ENCODE measurements at regions not wholly inside any gene's neighbourhood (a gene's known extent, or its start where the extent isn't known, plus 50 kb on each side); places are given as distances from the start of the nearest gene placed in this dataset.

GRCh38 chr16:80355335-80355734 is 185.5 kb upstream of the DYNLRB2 start:
- DNase-seq, result no peak

DNA sequence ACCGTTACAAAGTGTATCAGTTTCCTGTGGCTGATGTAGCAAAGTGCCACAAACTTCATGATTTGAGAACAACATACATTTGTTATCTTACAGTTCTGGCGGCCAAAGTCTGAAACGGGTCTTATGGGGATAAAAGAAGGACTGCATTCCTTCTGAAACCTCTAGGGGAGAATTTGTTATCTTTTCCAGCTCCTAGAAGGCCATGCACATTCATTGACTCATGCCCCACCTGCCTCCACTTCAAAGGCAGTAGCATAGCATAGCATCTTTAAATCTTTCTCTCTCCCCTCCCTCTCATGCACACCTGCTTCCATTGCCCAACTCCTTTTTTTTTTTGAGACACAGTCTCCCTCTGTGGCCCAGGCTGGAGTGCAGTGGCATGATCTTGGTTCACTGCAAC is 190.7 kb upstream of the DYNLRB2 start:
- DNase-seq, result no peak

DNA sequence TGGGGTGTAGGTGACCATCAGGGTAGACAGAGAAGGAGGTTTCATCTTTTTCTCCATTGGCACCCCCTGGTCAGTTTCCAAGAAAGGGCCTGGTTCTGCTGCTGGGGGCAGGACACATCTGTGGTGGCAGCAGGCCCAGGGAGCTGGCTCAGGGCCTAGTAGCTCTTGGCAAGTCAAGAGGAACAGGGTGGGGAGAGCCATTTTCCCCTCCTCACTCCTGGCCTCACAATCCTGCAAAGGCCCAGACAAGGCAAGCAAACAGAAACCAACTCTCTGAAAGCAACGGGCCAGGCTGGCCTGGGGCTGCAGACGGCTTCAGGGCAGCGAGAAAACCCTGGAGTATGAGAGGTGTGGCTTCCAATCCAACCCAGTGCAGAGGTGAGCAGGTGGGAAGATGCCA is 192.9 kb upstream of the DYNLRB2 start:
- no peak for DNase-seq

DNA sequence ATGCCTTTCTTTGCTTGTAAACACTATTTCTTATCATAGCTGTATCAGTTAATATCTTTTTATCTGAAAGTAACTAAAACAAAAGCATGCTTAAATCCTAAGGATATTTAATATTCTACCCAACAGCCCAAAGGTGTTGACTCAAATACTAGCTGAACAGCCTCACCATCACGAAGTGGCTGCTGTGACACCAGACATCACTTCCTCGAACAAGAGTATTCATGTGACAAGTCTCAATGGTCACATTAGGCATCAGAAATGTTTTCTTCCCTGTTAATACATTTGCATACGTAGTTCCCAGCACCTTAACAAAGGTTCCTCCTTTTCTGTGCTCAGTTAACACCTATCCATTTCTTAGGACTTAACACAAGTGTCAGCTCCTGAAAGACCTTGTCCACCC is 193.8 kb upstream of the DYNLRB2 start:
- DNase-seq, result no peak

DNA sequence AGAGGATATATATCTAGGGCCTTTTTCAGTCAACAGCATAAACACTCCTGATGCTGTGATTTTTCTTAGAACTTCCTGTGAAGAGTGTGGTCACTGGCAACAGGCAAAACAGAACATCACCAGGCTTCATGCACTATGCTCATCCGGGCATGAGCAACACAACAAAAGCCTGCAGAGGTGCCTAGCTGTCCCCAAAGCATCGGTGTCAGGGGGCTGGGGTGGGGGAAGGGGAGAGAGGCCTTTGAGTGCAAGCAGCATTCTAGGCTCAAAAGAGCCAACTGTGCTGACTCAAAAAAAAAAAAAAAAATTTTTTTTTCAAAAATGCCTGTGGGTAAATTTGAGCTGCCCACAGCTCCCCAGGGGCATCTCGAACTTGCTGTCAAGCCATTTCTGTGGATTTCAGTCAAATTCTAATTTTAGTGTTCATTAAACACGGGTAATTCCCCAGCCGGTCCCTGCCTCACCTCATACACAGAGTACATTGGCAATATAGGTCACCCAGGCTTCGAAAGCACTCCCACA is 194.6 kb upstream of the DYNLRB2 start:
- no peak for DNase-seq

- no peak for DNase-seq
Observed at GRCh38 chr16:80345701-80346100, 195.1 kb upstream of the DYNLRB2 start.

GRCh38 chr16:80344570-80344969 is 196.2 kb upstream of the DYNLRB2 start:
- DNase-seq, result no peak

- no peak for DNase-seq
Observed at GRCh38 chr16:80341263-80341662, 199.5 kb upstream of the DYNLRB2 start.

GRCh38 chr16:80337786-80338185 is 203.0 kb upstream of the DYNLRB2 start:
- DNase-seq, result no peak

- DNase-seq, result no peak
Observed at GRCh38 chr16:80330803-80331202, 210.0 kb upstream of the DYNLRB2 start.

- DNase-seq, result no peak
Observed at GRCh38 chr16:80330150-80330549, 210.6 kb upstream of the DYNLRB2 start.

- no peak for DNase-seq
Observed at GRCh38 chr16:80327740-80328139, 213.1 kb upstream of the DYNLRB2 start.

- DNase-seq, result no peak
Observed at GRCh38 chr16:80324371-80324770, 216.4 kb upstream of the DYNLRB2 start.

DNA sequence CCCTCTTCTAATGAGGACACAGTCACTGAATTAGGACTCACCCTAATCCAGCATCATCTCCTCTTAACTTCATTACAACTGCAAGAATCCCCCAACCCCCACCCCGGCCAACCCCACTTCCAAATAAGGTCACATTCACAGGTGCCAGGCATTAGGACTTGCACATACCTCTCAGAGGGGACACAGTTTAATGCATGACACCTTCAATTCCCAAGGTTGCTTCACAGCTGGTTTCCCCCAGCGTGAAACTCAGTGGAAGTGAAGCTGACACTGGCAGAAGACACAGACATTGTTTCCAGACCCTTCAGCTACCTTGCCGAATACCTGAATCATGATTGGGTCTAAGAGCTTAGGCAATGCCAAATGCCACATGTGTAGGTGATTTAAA is 217.0 kb upstream of the DYNLRB2 start:
- no peak for DNase-seq

DNA sequence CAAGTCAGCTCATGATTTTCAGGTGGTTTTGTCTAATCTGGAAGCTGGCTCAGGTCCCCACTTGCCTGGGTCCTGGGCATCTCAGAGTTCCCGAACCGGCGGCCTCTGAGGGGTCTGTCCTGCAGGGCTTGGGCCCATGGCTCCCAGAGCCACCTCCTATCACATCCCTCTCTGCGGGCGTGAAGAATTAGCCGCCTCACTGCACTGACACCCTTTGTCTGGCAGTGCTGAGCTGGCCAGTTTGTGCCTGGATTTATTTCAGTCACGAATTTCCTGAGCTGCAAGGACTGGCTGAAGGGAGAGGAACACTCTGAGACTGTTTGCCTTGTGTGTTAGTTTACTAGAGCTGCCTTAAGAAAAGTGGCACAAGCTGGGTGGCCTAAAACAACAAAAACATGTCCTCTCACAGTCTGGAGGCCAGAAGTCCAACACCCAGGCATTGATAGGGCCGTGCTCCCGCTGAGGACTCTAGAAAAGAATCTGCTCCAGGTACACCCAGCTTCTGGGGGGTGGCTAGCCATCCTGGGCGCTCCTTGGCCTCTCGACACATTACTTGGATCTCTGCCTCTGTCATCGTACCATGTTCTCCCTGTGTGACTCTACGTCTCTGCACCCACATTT is 217.5 kb upstream of the DYNLRB2 start:
- no peak for DNase-seq

DNA sequence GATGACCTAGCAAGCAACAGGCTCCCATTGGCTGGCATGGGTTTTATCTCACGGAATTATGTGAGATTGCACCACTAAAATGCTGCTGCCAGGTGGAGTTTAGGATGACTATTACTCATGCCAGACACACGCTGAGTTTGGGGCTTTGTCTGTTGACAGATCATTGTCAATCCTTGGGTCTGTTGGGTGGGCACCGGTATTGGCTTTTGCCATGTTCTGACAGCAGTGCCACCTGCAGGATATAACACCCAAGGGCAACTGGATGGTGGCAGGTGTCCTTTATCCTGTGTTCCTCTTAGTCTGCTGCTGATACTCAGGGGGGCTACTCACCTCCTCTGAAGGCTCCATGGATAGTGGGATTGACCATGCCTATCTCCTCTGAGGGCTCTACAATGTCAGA is 221.6 kb upstream of the DYNLRB2 start:
- DNase-seq, result no peak

- no peak for DNase-seq
Observed at GRCh38 chr16:80318107-80318506, 222.7 kb upstream of the DYNLRB2 start.

GRCh38 chr16:80317599-80318037 is 223.2 kb upstream of the DYNLRB2 start:
- DNase-seq, result peak; percentile 96

- DNase-seq, result no peak
Observed at GRCh38 chr16:80317116-80317515, 223.7 kb upstream of the DYNLRB2 start.

GRCh38 chr16:80314042-80314441 is 226.8 kb upstream of the DYNLRB2 start:
- no peak for DNase-seq

DNA sequence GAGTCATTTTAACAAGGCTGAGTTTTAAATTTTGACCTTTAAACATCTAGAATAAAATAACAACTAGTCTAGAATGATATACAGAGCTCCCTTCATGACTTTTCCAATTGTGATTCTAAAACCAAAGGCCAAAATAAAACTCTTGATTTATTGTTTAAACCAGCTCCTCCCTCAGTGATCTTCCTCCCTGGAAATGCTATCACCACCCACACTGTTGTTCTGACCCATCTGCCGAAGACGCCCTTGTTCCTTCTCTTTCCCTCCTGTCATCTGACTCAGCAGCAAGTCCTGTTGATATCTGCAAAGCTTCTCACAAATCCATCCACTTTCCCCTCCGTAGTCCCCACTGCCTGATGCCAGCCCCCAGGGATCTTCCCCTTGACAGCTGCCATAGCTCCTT is 231.6 kb upstream of the DYNLRB2 start:
- no peak for DNase-seq

DNA sequence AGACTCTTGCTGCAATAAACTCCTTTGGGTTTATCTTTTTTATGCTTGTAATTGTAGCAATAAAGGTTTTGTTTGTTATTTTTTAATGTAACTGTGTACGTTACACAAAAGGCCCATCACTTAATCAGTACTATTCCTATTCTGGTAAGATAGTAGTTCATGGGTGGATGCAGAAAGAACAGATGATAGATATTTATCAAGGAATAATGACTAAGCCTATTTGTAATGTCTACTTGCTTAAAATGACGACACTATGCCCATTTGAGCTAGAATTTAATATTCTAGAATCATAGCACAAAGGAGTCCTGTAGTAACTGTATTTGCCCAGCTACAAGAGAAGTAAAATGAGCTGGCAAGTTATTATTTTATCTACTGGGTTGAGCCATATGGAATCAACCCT is 235.4 kb upstream of the DYNLRB2 start:
- DNase-seq, result no peak

DNA sequence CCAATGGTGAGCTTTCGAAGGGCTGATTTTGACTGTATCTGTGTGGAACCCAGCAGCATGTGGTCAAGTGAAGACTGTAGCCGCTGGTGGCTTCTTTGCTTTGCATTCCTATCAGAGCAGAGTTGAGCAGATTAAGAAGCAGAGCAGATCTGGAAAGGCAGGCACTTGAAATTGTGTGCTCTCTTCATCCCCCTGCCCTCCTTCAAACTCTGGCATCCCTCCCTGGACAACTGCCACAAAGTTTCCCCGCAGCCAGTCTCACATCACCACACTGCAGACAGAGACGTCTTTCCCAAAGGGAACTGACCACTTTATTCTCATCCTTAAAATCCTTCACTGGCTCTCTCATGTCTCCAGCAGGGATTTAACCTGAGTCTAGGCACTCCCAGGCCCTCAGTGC is 237.1 kb upstream of the DYNLRB2 start:
- no peak for DNase-seq

DNA sequence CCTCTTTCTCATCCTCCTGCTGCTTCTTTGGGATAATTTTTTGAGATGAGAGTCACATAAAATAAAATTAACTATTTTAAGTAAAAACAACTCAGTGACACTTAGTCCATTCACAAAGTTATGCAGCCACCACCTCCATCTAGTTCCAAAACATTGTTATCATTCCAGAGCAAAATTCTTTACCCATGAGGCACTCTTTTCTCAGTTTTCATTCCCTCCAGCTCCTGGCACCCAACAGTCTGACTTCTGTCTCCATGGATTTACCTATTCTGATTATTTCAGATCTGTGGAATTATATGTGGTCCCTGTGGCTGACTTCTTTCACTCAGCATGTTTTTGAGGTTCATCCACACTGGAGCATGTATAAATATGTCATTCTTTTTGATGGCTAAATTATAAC is 239.9 kb upstream of the DYNLRB2 start:
- no peak for DNase-seq

DNA sequence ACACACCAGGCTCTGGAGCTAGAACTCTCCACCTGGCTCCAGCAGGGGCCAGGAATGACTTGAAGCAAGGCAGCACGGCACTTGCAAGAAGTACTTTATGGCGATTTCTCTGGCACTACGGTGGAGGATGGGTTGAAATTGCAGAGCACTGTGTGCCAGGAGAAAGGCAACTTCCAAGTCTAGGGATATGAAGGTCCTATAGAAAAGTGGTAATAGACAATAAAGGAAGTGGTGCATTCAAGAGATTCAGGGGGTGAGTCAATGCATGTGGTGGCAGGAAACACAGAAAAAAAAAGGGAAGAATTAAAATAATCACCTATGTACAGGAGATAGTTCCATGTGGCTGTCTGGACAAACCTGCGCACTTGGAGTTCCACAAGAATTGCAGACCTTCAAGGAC is 240.3 kb upstream of the DYNLRB2 start:
- DNase-seq, result peak; percentile 15 to 31

All from Kasumi-1 (cell line).